Erythroblast (primary cell): ENCODE measurements at regions not wholly inside any gene's neighbourhood (a gene's known extent, or its start where the extent isn't known, plus 50 kb on each side); places are given as distances from the start of the nearest gene placed in this dataset.

ENCODE experiments used
- GATA1 ChIP-seq: IDR thresholded peaks from 2 replicates; pipeline ENCODE4 v1.6.1; 2011; ENCODE audit warnings: low read depth, mild to moderate bottlenecking, control low read depth, low read length, moderate library complexity
- POLR2A ChIP-seq: IDR thresholded peaks from 2 replicates; pipeline ENCODE4 v1.6.1; 2011; ENCODE audit warnings: mild to moderate bottlenecking, low read length

DNA sequence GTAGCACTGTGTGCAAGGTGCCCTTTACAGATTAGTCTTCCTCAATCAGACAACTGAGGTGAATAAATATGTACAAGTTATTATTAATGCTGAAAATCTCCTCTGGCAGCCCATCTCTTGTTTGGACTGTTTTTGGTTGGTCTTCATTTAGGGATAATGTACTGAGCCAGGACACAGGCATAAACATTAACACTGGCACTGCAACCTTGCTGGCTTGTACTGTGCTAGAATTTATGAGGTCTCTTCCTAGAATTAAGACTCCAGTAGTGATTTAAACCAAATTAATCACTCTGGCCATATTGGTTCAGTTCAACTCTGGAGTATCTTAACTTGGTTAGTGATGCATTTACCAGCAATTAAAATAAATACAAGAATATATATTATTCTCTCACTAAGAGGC, 244.7 kb upstream of the GK2 start:
- TF ChIP-seq POLR2A, result no peak
- TF ChIP-seq GATA1, result no peak
